ENCODE measurements at regions not wholly inside any gene's neighbourhood (a gene's known extent, or its start where the extent isn't known, plus 50 kb on each side); places are given as distances from the start of the nearest gene placed in this dataset.

DNA sequence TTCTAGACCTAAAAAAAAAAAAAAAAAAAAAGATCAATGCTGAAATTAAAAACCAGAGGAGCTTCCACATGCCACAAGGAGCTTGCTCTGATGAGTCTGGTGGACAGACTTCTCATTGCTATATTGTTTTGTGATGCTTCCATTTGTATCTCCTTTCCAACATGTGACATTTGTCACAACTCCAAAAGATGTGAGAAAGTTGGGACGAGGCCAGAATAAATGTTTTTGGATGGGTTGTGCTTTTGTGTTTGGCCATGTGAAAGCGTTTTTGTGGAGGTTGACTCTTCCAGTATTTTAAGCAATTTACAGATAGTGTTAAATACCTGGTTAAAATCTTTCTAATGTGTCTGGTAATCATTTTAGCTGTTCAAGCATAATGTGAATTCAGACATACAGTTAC lies 280.1 kb downstream of the SKAP2 start:
- 44% methylated on average over 2 of the region's 2 CpGs for WGBS
- no peak for DNase-seq (ENCODE audit: low spot score)
- no peaks in the 10 kb centered on the region for H3K9me3 ChIP-seq
- no peak for TF ChIP-seq POLR2A (IDR thresholded peaks at IDR 0.05)
- H3K27me3 ChIP-seq (replicated peaks; ENCODE audit: insufficient read depth), result no peaks in the 10 kb centered on the region
- no peaks in the 10 kb centered on the region for H3K4me1 ChIP-seq (replicated peaks)
- no peaks in the 10 kb centered on the region for H3K36me3 ChIP-seq
- intact Hi-C loops (cut with DNase I), result no loop called here
- H3K27ac ChIP-seq, result no peak overlapping the region
- H3K4me3 ChIP-seq, result no peak overlapping the region

DNA sequence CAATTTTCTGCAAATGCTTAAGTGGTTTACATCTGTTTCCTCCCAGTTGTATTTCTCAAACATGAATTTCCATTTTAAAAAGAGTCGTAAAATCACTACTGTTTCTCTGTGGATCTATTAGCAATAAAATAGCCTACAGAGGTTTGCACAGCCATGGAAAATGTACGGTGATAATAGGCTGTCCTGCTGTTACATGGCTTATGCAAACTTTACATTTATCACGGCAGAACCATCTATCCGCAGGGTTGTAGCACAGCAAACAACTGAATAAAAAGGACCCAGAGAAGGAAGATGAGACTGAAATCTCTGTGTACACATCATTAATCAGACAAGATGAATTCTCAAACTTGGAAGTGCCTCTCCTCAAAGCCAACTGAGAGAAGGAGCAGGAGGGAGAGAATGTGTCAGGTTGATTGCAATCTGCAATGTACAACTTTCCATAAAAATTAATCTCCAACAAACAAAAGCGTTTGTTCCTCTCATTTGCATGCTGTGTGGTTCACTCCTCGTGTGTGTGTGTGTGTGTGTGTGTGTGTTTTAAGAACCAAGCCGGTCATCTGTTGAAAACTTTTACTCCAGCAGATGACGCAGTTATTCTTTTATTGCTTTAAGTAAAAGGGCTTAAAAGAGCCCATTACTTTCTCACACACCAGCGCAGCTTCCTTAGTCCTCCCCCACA lies 279.3 kb downstream of the SKAP2 start:
- no peak overlapping the region for H3K4me3 ChIP-seq
- no peaks in the 10 kb centered on the region for H3K9me3 ChIP-seq
- intact Hi-C loops (cut with DNase I), result no loop called here
- TF ChIP-seq POLR2AphosphoS5 (IDR thresholded peaks at IDR 0.05) (no peak), POLR2A (IDR thresholded peaks at IDR 0.05) (no peak), CTCF (IDR thresholded peaks at IDR 0.05) (no peak)
- no peaks in the 10 kb centered on the region for H3K4me1 ChIP-seq (replicated peaks)
- no peaks in the 10 kb centered on the region for H3K27me3 ChIP-seq (replicated peaks; ENCODE audit: insufficient read depth)
- DNase-seq (ENCODE audit: low spot score), result no peak
- H3K27ac ChIP-seq, result no peak overlapping the region
- no peaks in the 10 kb centered on the region for H3K36me3 ChIP-seq
- 12% methylated on average over 9 of the region's 9 CpGs for WGBS

GRCh38 chr7:26587536-26587935 lies 276.9 kb downstream of the SKAP2 start:
- H3K36me3 ChIP-seq, result no peaks in the 10 kb centered on the region
- no peaks in the 10 kb centered on the region for H3K9me3 ChIP-seq
- 82% methylated on average over 10 of the region's 10 CpGs for WGBS
- H3K27me3 ChIP-seq (replicated peaks; ENCODE audit: insufficient read depth), result no peaks in the 10 kb centered on the region
- H3K4me1 ChIP-seq (replicated peaks), result no peaks in the 10 kb centered on the region
- no peak overlapping the region for H3K4me3 ChIP-seq
- no peak for DNase-seq (ENCODE audit: low spot score)
- H3K27ac ChIP-seq, result no peak overlapping the region
- no peak for TF ChIP-seq POLR2A (IDR thresholded peaks at IDR 0.05)
- no peak for TF ChIP-seq POLR2AphosphoS5 (IDR thresholded peaks at IDR 0.05)
- no peak for TF ChIP-seq CTCF (IDR thresholded peaks at IDR 0.05)
- intact Hi-C loops (cut with DNase I), result no loop called here

- no peak overlapping the region for H3K27ac ChIP-seq
- H3K4me3 ChIP-seq, result no peak overlapping the region
- 68% methylated on average over 1 of the region's 1 CpG for WGBS
- no peaks in the 10 kb centered on the region for H3K36me3 ChIP-seq
- H3K9me3 ChIP-seq, result no peaks in the 10 kb centered on the region
- TF ChIP-seq CTCF (IDR thresholded peaks at IDR 0.05), result no peak
- no peak for TF ChIP-seq POLR2A (IDR thresholded peaks at IDR 0.05)
- no peak for TF ChIP-seq POLR2AphosphoS5 (IDR thresholded peaks at IDR 0.05)
- H3K4me1 ChIP-seq (replicated peaks), result no peaks in the 10 kb centered on the region
- H3K27me3 ChIP-seq (replicated peaks; ENCODE audit: insufficient read depth), result no peaks in the 10 kb centered on the region
- intact Hi-C loops (cut with DNase I), result no loop called here
- DNase-seq (ENCODE audit: low spot score), result no peak
Observed at GRCh38 chr7:26588511-26588910, 275.9 kb downstream of the SKAP2 start.

DNA sequence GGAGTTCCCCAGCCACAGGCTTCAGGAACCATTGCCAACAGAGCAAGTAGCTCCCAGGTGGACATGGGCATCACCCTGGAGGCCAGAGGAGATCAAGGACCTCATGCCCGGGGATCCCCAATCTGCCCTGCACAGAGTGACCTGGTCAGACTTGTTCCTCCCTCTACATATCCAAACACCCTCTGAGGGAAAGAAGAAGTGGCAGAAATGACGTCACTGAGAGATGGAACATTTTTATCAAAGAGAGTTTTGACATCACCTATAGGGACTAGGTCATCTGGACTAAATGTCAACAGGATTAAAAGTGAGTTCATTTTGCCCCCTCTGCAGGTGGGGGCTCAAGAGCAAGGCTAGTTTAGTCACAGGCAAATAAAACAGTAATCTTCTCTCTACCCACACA lies 273.7 kb downstream of the SKAP2 start:
- intact Hi-C loops (cut with DNase I), result no loop called here

More for the DNA sequence above, 273.7 kb downstream of the SKAP2 start:
- Histone ChIP-seq H3K9me3 (no peaks in the 10 kb centered on the region), H3K4me3 (no peak overlapping the region), H3K4me1 (replicated peaks) (no peaks in the 10 kb centered on the region), H3K36me3 (no peaks in the 10 kb centered on the region), H3K27ac (no peak overlapping the region), H3K27me3 (replicated peaks; ENCODE audit: insufficient read depth) (no peaks in the 10 kb centered on the region)
- DNase-seq (ENCODE audit: low spot score), result no peak
- no peak for TF ChIP-seq POLR2AphosphoS5 (IDR thresholded peaks at IDR 0.05)
- TF ChIP-seq CTCF (IDR thresholded peaks at IDR 0.05), result no peak
- TF ChIP-seq POLR2A (IDR thresholded peaks at IDR 0.05), result no peak
- 72% methylated on average over 2 of the region's 2 CpGs for WGBS

Data from prostate gland (tissue), 2 donors.